ENCODE measurements at regions not wholly inside any gene's neighbourhood (a gene's known extent, or its start where the extent isn't known, plus 50 kb on each side); places are given as distances from the start of the nearest gene placed in this dataset.

- DNase-seq (ENCODE audit: low read depth) = no peak
- no peak for TF ChIP-seq CTCF (IDR thresholded peaks at IDR 0.05; ENCODE audit: insufficient read depth, low read length)
- no peak overlapping the region for H3K4me3 ChIP-seq (ENCODE audit: low read depth, low read length)
These were observed 186.2 kb downstream of the GPX5 start for GRCh38 chr6:28711788-28712341.

- no peak for TF ChIP-seq CTCF (IDR thresholded peaks at IDR 0.05; ENCODE audit: insufficient read depth, low read length)
These were observed 187.3 kb downstream of the GPX5 start for GRCh38 chr6:28712982-28713381.

GRCh38 chr6:28719275-28719940, 193.7 kb downstream of the GPX5 start:
- H3K4me3 ChIP-seq (ENCODE audit: low read depth, low read length) = no peak overlapping the region
- peak; percentile 12 for DNase-seq (ENCODE audit: low read depth)
- no peak for TF ChIP-seq CTCF (IDR thresholded peaks at IDR 0.05; ENCODE audit: insufficient read depth, low read length)

More at GRCh38 chr6:28712982-28713381, 187.3 kb downstream of the GPX5 start:
- H3K4me3 ChIP-seq (ENCODE audit: low read depth, low read length) = no peak overlapping the region
- DNase-seq (ENCODE audit: low read depth) = no peak

- H3K4me3 ChIP-seq (ENCODE audit: low read depth, low read length) = no peak overlapping the region
- DNase-seq (ENCODE audit: low read depth) = no peak
- no peak for TF ChIP-seq CTCF (IDR thresholded peaks at IDR 0.05; ENCODE audit: insufficient read depth, low read length)
These were observed 194.9 kb downstream of the GPX5 start for GRCh38 chr6:28720357-28721231.

- H3K4me3 ChIP-seq (ENCODE audit: low read depth, low read length) = no peak overlapping the region
- DNase-seq (ENCODE audit: low read depth) = no peak
- TF ChIP-seq CTCF (IDR thresholded peaks at IDR 0.05; ENCODE audit: insufficient read depth, low read length) = no peak
These were observed 195.7 kb downstream of the GPX5 start for GRCh38 chr6:28721372-28721771.

- no peak for TF ChIP-seq CTCF (IDR thresholded peaks at IDR 0.05; ENCODE audit: insufficient read depth, low read length)
- DNase-seq (ENCODE audit: low read depth) = no peak
- H3K4me3 ChIP-seq (ENCODE audit: low read depth, low read length) = no peak overlapping the region
These were observed 198.7 kb downstream of the GPX5 start for GRCh38 chr6:28724395-28724794.
